Medulla oblongata (tissue), 1 donor: ENCODE measurements at regions not wholly inside any gene's neighbourhood (a gene's known extent, or its start where the extent isn't known, plus 50 kb on each side); places are given as distances from the start of the nearest gene placed in this dataset.

Source experiments
- DNase-seq: peaks from one replicate; pipeline ENCODE4 v3.0.0-alpha.2; 2015; ENCODE audit errors: extremely low spot score

- DNase-seq: no peak
Measured at GRCh38 chr1:53378061-53378460, 50.2 kb upstream of the LRP8 start.

- no peak for DNase-seq
Measured at GRCh38 chr1:53378932-53379661, 51.2 kb upstream of the LRP8 start.

DNA sequence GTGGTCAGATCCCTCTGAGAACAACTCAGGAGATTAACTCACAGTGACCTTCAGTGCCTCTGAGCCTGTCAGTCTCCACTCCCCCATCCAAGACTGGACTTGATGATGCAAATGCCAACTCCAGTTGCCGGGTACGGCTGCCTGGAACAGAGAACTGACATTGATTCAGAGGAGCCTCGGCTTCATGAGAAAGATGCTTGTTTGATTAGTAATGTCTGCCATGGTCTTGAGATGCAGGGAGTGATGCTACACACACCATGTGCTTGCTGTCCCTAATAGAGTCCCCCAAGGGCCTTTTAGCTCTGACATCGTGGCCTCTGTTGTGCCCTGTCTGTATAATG is 51.8 kb upstream of the LRP8 start:
- DNase-seq: no peak

GRCh38 chr1:53380296-53380695 is 52.4 kb upstream of the LRP8 start:
- no peak for DNase-seq

GRCh38 chr1:53381790-53382401 is 54.0 kb upstream of the LRP8 start:
- DNase-seq: no peak

GRCh38 chr1:53383136-53383870 is 55.4 kb upstream of the LRP8 start:
- no peak for DNase-seq

- no peak for DNase-seq
Measured at GRCh38 chr1:53384796-53385195, 56.9 kb upstream of the LRP8 start.

DNA sequence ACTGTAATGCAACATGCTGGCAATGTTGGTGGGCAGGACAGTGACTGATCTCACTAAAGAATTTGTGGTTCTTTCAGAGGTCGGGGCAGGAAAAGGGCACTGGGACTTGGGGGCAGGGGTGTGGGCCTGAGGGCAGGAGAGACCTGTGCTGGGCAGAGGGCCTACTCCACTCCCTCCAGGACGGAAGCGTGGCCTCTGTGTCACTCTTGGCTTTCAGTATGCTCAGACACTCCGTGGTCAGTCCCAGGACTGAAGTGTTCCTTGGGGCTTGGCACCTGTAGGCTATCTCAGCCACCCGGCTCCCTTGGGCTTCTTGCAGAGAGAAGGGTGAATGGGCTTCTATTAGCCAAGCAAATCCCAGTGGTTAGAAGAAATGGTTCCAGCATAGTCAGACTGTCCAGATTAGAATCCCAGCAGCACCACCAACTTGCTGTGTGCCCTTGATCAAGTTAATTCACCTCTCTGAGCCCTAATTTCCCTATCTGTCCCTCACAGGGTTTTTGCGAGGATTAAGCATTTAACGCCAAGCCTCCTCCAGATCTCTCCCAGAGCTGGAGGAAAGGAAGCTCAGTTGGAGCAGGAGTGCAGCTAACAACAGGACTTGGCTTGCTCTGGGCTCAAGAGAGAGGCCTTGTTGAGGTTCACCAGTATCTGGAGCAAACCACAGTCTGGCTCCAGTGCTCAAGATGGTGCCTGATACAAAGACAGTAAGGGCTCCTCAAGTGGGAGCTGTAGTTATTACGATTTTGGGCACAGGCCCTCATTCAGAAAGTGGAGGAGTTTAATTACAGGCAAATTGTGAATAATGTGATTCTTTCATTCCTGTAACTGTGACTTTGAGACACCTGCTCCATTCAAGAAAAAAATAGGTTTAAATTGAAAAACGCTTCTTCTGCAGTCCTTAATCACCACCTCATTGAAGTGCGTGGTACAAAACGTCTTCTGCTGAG is 57.7 kb upstream of the LRP8 start:
- DNase-seq: no peak

GRCh38 chr1:53388963-53389362 is 61.1 kb upstream of the LRP8 start:
- no peak for DNase-seq

DNA sequence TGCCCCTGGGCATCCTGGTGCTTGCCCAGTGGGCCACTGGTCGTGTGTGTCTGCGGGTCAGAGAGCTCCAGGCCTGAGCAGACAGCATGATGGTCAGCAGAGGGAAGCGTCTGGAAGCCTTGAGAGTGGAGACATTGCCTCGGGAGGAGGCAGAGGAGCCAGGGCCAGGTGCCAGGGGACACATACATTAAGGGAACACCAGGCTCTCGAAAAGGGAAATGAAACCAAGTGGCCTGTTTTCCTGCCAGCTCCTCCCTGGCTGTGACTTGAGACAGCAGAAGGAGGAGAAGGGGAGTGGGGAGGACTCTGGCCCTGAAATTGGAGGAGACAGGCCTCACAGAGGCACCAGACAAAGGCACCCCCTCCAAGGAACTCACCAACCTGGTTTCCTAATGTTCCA is 62.4 kb upstream of the LRP8 start:
- DNase-seq: peak; percentile 77

GRCh38 chr1:53390736-53391135 is 62.9 kb upstream of the LRP8 start:
- DNase-seq: no peak

DNA sequence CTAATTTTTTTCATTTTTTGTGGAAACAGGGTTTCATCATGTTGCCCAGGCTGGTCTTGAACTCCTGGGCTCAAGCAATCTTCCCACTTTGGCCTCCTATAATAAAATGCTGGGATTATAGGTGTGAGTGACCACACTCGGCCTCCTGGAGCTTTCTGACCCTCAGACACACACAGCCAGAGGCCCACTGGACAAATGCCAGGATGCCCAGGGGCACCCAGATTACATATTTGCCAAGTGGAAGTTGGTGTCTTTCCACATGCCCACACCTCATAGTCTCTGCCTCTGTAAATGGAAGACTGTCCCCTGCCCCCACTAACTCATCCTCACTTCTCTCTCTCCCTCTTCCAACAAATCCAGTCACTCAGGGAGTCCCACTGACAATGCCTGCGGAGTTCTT is 63.4 kb upstream of the LRP8 start:
- no peak for DNase-seq

GRCh38 chr1:53391982-53392381 is 64.1 kb upstream of the LRP8 start:
- DNase-seq: no peak

DNA sequence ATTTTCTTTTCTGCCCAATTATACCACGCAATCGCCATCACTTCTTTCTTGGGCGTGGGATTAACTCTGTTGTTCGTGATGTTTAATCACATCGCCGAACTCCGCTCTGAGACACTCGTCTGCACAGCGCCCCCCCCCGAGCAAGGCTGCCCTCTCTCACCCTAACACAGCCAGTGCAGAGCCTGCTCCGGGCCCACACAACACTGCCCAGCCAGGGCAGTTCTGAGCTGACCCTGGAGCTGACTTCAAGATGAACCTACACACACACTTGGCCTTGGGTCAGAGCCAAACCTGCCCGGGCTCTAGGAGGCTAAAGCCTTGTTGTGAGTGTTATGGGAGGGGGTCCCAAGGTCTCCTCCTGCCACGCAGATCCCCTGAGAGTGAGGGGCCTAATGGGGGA is 64.6 kb upstream of the LRP8 start:
- no peak for DNase-seq

DNA sequence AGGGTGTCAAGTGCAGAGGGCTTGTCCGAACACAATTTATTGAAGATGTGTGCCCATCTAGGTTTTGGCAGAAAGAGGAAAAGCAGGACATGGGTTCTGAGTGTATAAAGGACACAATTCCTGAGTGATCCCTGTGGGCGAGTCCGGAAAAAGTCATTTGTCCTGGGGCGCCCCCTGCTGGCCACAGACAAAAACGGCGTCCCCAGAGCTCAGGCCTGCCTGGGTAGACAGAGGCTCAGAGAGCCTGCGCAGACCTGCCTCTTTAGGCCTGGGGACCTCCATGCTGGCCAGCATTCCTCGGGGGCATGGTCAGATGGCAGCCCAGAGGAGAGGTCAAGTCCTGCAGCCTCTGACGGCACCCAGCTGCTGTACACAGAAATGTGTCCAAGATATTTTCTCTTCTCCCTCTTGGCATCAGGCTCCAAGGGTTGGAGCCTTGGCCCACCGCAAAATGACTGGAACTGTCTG is 65.5 kb upstream of the LRP8 start:
- DNase-seq: peak; percentile 87

GRCh38 chr1:53394306-53394705 is 64.9 kb upstream of the DMRTB1 start:
- DNase-seq: no peak

GRCh38 chr1:53395671-53396215 is 63.5 kb upstream of the DMRTB1 start:
- no peak for DNase-seq

GRCh38 chr1:53396573-53397268 is 62.5 kb upstream of the DMRTB1 start:
- DNase-seq: no peak

GRCh38 chr1:53398091-53398490 is 61.1 kb upstream of the DMRTB1 start:
- DNase-seq: no peak

DNA sequence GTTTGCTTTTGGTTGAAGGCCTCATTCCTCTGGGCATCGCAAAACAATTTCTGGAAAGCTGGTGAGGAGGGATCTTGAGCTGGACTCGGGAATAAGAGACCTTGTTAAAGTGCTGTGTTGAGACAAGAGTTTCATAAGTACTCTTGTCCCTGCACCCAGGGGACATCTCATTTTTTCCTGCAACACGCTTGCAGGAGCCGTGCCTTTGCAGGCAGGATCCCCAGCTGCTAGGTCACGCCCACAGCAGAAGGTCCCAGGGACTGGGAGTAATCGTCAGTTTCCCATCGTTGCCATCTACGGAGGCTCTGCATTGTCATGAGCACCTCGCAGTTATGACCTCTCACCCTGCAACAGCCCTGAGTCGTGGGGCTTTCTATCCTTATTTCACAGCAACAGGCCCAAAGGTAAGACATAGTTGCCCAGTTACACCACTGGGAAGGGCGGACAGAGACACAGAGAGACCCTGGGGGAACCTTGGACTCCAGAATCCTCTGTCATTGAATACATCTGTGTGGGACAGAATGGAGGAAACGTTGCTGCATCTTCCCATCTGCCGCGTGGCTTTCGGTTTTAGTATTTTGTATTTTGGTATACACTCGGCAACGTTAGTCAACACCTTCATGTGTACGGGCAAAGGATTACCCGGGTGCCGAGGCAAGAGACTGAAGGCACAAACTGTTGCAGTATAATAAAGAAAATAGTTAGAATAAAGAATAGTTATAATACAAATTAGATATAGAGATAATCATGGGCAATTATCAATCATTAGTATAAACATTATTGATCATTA is 60.4 kb upstream of the DMRTB1 start:
- DNase-seq: no peak
